A673 (cell line): ENCODE measurements at regions not wholly inside any gene's neighbourhood (a gene's known extent, or its start where the extent isn't known, plus 50 kb on each side); places are given as distances from the start of the nearest gene placed in this dataset.

Source experiments
- CTCF ChIP-seq: fragments of 300-800, 200-600 bp; sonication (generic); conservative IDR thresholded peaks from 2 replicates; pipeline ENCODE4 v1.5.1; 2017; ENCODE audit warnings: low read depth, mild to moderate bottlenecking, antibody characterized with exemption, low read length, moderate library complexity, mixed read lengths
- EZH2 ChIP-seq: fragments of 200-600 bp; sonication (generic); IDR thresholded peaks from 2 replicates; pipeline ENCODE4 v1.6.1; 2017; ENCODE audit warnings: borderline replicate concordance, low read depth, mild to moderate bottlenecking, mixed read lengths, antibody characterized with exemption, low read length; ENCODE audit not compliant: poor library complexity, severe bottlenecking

- TF ChIP-seq CTCF (no peak), EZH2 (no peak)
Measured at GRCh38 chr2:183339311-183339710, 215.1 kb downstream of the NUP35 start.
